GM19238 (cell line): ENCODE measurements at regions not wholly inside any gene's neighbourhood (a gene's known extent, or its start where the extent isn't known, plus 50 kb on each side); places are given as distances from the start of the nearest gene placed in this dataset.

Experiments used
- DNase-seq: peaks from one replicate; pipeline ENCODE4 v3.0.0; 2011; ENCODE audit warnings: low spot score; ENCODE audit not compliant: insufficient read length

- no peak for DNase-seq
Measured at GRCh38 chr22:49532869-49533802, 294.5 kb downstream of the BRD1 start.

GRCh38 chr22:49531368-49531791 is 296.3 kb downstream of the BRD1 start:
- no peak for DNase-seq

- DNase-seq: no peak
Measured at GRCh38 chr22:49530671-49531367, 296.9 kb downstream of the BRD1 start.

- DNase-seq: no peak
Measured at GRCh38 chr22:49528420-49528720, 299.3 kb downstream of the BRD1 start.

GRCh38 chr22:49527611-49528419 is 299.9 kb downstream of the BRD1 start:
- no peak for DNase-seq

- no peak for DNase-seq
Measured at GRCh38 chr22:49525801-49526535, 301.7 kb downstream of the BRD1 start.

- no peak for DNase-seq
Measured at GRCh38 chr22:49525360-49525759, 302.3 kb downstream of the BRD1 start.

GRCh38 chr22:49524362-49524761 is 303.3 kb downstream of the BRD1 start:
- no peak for DNase-seq

GRCh38 chr22:49523374-49524008 is 304.2 kb downstream of the BRD1 start:
- no peak for DNase-seq

GRCh38 chr22:49522582-49523373 is 304.9 kb downstream of the BRD1 start:
- DNase-seq: no peak

GRCh38 chr22:49521787-49522224 is 305.9 kb downstream of the BRD1 start:
- DNase-seq: no peak

GRCh38 chr22:49519117-49519737 is 308.4 kb downstream of the BRD1 start:
- no peak for DNase-seq

- DNase-seq: no peak
Measured at GRCh38 chr22:49518436-49518970, 309.2 kb downstream of the BRD1 start.

- no peak for DNase-seq
Measured at GRCh38 chr22:49517667-49518185, 309.9 kb downstream of the BRD1 start.

- DNase-seq: no peak
Measured at GRCh38 chr22:49517211-49517610, 310.5 kb downstream of the BRD1 start.

- no peak for DNase-seq
Measured at GRCh38 chr22:49515475-49515874, 312.2 kb downstream of the BRD1 start.

- DNase-seq: no peak
Measured at GRCh38 chr22:49514641-49515040, 313.0 kb downstream of the BRD1 start.

- DNase-seq: no peak
Measured at GRCh38 chr22:49514211-49514610, 313.5 kb downstream of the BRD1 start.

- no peak for DNase-seq
Measured at GRCh38 chr22:49513358-49513851, 314.3 kb downstream of the BRD1 start.
